ENCODE measurements at regions not wholly inside any gene's neighbourhood (a gene's known extent, or its start where the extent isn't known, plus 50 kb on each side); places are given as distances from the start of the nearest gene placed in this dataset.
"Not testable (repeated sequence)": the region's sequence is repeated elsewhere in the genome, so short reads cannot be mapped to it uniquely, and the experiment has no call there.

DNA sequence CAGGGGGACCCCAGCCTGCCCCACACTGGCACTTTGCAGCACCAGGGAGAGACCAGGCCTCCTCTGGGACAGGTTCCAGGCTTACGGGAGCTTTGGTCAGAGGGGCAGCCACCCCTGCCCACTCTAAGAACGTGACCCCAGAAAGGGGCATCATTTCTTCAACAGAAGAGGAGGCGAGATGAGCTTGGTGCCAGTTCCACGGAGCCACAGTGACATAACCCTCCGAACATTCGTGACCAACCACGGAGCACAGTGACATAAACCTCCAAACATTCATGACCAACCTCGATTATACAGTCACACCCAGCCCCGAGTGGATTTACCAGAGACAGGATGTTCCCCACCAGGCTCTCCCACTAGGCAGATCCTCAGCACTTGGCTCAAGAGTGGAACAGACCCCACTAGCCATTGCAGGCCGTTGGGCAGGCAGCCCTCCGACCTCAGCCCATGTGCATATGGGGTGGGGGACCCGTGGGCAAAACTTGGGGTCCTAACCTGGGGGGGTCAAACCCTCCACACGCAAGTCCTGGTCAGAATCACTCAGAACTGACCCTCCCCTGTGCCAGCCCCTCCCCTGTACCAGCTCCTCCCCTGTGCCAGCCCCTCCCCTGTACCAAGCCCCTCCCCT lies 112.9 kb downstream of the METRNL start:
- peak; percentile 35 for DNase-seq (ENCODE audit: low spot score)

DNA sequence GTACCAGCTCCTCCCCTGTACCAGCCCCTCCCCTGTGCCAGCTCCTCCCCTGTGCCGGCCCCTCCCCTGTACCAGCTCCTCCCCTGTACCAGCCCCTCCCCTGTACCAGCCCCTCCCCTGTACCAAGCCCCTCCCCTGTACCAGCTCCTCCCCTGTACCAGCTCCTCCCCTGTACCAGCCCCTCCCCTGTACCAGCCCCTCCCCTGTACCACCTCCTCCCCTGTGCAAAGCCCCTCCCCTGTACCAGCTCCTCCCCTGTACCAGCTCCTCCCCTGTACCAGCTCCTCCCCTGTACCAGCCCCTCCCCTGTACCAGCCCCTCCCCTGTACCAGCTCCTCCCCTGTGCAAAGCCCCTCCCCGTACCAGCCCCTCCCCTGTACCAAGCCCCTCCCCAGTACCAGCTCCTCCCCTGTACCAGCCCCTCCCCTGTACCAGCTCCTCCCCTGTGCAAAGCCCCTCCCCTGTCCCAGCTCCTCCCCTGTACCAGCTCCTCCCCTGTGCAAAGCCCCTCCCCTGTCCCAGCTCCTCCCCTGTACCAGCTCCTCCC lies 113.5 kb downstream of the METRNL start:
- DNase-seq (ENCODE audit: low spot score), result not testable (repeated sequence)

- peak; percentile 80 for DNase-seq (ENCODE audit: low spot score)
Measured at GRCh38 chr17:83193336-83194185, 114.2 kb downstream of the METRNL start.

GRCh38 chr17:83194186-83194561 lies 114.8 kb downstream of the METRNL start:
- DNase-seq (ENCODE audit: low spot score), result no peak

GRCh38 chr17:83194761-83195329 lies 115.4 kb downstream of the METRNL start:
- DNase-seq (ENCODE audit: low spot score), result no peak

DNA sequence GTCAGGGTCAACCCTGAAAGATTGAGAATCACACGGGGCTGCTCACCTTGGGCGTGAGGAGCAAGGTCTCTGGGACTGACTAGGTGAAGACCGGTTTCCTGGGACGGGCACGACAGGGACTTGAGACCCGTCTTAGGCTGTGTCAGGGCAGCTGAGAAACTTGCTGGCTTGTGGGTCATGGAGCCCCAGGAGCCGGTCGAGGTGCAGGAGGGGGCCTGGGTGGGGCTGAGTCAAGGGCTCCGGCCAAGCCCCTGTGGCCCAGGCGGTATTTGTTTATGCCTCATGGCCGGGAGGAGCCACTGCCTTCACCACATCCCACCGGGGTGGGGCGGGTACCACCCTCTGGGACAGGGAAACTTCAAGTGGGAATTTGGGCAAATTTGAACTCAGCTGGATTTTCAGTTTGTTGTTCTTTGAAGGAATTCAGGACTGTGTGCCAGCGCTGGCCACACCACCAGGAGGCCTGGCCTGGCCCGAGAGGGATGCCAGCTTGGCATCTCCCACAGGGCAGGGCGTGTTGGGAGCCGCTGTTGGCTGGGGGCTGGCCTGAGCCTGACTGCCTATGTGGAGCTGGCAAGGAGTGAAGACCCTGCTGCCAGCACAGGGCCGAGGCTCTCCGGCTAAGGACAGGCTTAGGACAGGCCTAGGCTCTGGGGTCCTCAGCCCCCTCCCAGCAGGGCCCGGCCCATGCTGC lies 116.1 kb downstream of the METRNL start:
- no peak for DNase-seq (ENCODE audit: low spot score)

- no peak for DNase-seq (ENCODE audit: low spot score)
Measured at GRCh38 chr17:83196024-83196365, 116.6 kb downstream of the METRNL start.

DNA sequence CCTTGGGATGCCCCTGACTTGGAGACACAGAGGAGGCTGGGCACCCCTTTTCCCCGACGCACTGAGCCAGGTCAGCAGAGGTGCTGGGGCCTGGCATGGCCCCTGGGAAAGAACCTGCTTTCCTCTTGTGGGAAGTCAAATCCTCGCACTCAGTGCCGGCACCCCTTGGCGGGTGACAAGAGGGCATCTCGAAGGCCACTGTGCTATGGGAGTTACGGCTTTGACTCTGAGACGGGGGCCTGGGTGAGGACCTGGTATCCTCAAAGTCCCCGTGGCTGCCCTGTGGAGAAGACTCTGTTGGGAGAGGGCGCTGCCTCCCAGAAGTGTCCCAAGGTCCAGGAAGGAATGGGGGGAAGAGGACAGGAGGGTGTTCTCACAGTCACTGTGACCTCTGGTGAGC lies 117.0 kb downstream of the METRNL start:
- no peak for DNase-seq (ENCODE audit: low spot score)

GRCh38 chr17:83196973-83197880 lies 117.8 kb downstream of the METRNL start:
- DNase-seq (ENCODE audit: low spot score), result no peak

DNA sequence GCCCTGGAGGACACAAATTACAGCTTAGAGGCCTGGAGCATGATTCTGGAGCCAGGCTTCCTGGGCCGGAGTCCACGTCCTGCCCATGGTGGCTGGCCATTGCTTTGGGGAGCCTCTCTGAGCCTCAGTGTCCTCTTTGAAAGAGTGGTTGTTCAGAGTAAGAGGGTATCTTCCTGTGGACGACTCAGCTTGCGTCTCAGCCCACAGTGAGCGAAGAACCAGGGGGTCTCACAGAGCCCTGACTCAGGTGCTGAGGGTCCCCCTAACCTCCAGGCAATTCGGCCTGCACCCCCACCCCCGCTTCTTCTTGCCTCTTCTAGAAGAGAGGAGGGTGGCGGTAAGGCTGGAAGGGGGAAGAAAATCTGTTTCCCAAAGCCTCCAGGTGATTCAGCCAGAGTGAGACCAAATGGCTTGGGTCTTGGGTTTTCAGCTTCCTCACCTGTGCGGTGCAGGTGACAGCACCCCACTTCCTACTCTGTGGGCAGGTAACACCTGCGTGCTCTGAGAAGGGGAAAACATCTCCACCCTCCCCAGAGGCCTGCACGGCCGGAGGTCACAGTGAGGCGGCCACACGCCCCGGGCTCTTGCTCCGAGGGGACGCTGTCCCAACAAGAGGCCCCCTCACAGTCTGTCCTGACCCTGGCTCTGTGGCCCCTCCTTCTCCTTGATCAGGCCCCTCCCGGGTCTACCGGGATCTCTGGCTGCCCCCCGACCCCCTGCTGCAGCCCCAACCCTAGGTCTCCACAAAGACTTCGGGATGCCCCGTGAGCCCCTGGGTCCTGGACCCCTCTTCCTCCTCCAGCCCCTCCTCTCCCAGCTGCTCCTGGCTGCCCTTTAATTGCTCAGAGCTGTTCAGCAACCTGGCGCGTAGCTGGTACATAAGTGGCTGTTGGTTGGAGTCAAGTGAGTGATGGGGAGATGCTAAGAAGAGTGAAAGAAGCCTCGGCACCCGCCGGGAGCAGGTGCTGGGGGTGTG lies 119.2 kb downstream of the METRNL start:
- no peak for DNase-seq (ENCODE audit: low spot score)

DNA sequence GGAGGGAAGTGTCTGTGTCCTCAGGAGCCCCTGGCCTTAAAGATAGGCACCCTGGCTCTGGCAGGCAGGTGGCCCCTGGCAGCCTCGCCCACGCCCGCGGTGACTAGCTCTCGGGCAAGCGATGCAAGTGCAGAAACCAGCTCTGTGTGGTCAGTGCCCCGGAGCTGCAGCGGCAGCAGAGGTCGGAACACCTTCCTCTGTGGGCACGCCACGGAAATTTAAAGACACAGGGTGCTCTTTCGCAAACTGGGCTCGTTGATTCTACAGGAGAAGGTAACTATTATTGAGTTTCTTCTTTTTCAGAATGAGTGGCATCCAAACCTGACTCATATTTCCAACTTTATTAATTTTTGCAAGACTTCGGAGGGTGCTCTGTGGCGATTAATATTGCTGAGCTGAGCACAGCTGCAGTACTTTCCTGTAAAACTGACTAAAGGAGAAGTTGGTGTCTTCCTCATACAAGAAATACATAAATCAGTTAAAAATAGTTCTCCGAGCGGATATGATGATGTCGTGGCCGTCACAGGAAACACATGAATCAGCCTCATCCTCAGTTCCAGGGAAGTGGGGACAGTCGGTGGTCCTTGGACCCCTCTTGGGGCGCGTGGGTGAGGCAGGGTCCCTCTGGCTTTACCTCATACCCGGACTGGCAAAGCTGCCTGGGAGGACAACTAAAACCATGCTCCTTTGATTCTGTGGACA lies 120.2 kb downstream of the METRNL start:
- DNase-seq (ENCODE audit: low spot score), result no peak

GRCh38 chr17:83200231-83200699 lies 120.9 kb downstream of the METRNL start:
- DNase-seq (ENCODE audit: low spot score), result no peak

DNA sequence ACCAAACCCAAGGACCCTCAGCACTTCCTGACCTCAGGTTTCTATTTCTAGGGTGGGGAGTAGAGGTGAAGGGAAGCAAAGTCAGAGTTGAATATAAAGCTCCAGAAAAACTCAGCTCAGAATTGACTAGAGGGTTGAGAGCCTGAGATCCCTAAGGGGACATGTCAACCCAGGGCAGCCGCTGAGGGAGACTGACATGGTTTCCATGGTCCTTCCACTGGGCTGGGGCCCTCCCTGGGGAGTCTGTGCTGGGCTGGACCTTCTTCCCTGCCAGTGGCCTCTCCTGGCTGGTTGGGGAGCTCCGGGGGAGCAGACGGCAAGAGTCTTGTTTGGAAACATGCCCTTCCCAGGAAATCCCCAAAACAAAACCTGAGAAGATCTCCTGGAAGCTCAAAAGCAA lies 121.3 kb downstream of the METRNL start:
- no peak for DNase-seq (ENCODE audit: low spot score)

GRCh38 chr17:83201206-83202001 lies 122.0 kb downstream of the METRNL start:
- DNase-seq (ENCODE audit: low spot score), result no peak

DNA sequence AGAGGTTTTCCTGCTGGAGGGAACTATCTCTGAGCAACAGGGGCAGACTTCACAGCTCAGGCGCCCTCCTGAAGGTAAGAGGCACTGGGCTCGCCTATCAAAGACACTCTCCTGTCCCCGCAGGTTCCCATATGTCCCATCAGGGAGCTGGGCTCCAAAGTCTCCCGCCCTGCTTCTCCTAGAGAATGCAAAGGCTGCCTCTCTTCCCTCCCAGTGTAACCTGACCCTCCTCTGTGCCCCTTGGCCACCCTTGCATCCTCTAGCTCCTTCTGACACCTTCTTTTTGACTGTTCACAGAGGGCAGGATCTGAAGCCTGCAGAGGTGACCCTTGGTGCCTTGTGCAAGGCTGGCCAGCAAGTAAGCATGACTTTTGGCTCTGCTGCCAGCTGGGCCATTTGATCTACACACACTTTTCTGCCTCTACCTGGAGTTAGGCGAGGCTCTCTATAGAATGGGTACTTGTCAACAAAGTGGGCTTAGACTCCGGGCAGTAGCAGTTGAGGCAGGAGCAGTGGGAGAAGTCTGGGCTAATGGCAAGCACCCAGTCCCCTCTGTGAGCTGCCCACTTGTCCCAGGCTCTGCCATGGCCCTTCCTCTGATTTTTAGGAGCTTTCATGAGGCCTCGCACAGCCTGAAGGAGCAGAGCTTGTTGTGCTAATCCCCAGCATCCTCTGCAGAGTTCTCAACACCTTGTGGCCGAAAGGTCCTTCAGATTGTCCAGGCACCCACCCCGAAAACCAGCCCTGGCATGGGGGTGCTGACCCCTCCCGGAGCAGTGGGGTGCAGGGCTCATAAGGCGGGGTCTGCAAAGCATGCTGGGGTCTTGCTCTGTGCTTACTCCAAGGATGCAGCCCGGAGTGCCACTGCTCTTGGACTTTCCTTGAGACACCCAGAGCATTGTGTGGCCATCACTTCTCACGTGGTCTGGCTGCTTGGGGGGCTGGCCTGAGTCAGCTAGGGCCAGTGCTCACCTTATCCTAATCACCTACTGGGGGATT lies 122.9 kb downstream of the METRNL start:
- DNase-seq (ENCODE audit: low spot score), result no peak

GRCh38 chr17:83203073-83203471 lies 123.7 kb downstream of the METRNL start:
- DNase-seq (ENCODE audit: low spot score), result no peak

GRCh38 chr17:83203472-83204221 lies 124.2 kb downstream of the METRNL start:
- DNase-seq (ENCODE audit: low spot score), result no peak
